Right atrium auricular region (tissue), 2 donors: ENCODE measurements at regions not wholly inside any gene's neighbourhood (a gene's known extent, or its start where the extent isn't known, plus 50 kb on each side); places are given as distances from the start of the nearest gene placed in this dataset.

Source experiments
- DNase-seq: peaks from one replicate; pipeline ENCODE4 v3.0.0-alpha.2; 2019; ENCODE audit warnings: low spot score
- H3K27ac ChIP-seq, 2 donors: fragments of 200-600 bp; sonication (generic); 1 replicate in 1 of 2; 2 replicates in 1 of 2; pipeline ENCODE4 v1.5.1; 2016 to 2019
- H3K27me3 ChIP-seq, 2 donors: fragments of 200-600 bp; sonication (generic); one replicate each; pipeline versions ENCODE4 v1.5.1 to v1.6.0; 2017 to 2019
- H3K36me3 ChIP-seq: fragments of 200-600 bp; sonication (generic); one replicate; pipeline ENCODE4 v1.5.1; 2016
- H3K4me1 ChIP-seq, 2 donors: fragments of 200-600 bp; sonication (generic); one replicate each; pipeline versions ENCODE4 v1.5.1 to v1.6.0; 2017 to 2019
- H3K4me3 ChIP-seq, 2 donors: fragments of 200-600 bp; sonication (generic); 1 replicate in 1 of 2; 2 replicates in 1 of 2; pipeline ENCODE4 v1.5.1; 2017 to 2019; ENCODE audit warnings: mild to moderate bottlenecking in 1 of 2, moderate library complexity in 1 of 2
- H3K9me3 ChIP-seq, 2 donors: fragments of 200-600 bp; sonication (generic); one replicate each; pipeline ENCODE4 v1.5.1; 2019
- TF ChIP-seq, protein P1 (sequence below), 2 donors: fragments of 200-600 bp; sonication (generic); IDR thresholded peaks; one replicate each; pipeline ENCODE4 v1.5.1; 2019; ENCODE audit warnings: antibody characterized with exemption in 2 of 2

- no peaks in the 10 kb centered on the region for H3K36me3 ChIP-seq
- H3K27me3 ChIP-seq, result peaks cover 0 to 7% of the 10 kb centered on the region in 2 donors
- peaks cover 0 to 13% of the 10 kb centered on the region in 2 donors for H3K4me1 ChIP-seq
- no peak for DNase-seq
- H3K4me3 ChIP-seq, result peak overlapping the region in 1 of 2 donors; percentile 40
- H3K27ac ChIP-seq, result no peak overlapping the region
- no peaks in the 10 kb centered on the region for H3K9me3 ChIP-seq
- TF ChIP-seq, protein P1, sequence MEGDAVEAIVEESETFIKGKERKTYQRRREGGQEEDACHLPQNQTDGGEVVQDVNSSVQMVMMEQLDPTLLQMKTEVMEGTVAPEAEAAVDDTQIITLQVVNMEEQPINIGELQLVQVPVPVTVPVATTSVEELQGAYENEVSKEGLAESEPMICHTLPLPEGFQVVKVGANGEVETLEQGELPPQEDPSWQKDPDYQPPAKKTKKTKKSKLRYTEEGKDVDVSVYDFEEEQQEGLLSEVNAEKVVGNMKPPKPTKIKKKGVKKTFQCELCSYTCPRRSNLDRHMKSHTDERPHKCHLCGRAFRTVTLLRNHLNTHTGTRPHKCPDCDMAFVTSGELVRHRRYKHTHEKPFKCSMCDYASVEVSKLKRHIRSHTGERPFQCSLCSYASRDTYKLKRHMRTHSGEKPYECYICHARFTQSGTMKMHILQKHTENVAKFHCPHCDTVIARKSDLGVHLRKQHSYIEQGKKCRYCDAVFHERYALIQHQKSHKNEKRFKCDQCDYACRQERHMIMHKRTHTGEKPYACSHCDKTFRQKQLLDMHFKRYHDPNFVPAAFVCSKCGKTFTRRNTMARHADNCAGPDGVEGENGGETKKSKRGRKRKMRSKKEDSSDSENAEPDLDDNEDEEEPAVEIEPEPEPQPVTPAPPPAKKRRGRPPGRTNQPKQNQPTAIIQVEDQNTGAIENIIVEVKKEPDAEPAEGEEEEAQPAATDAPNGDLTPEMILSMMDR (IDR thresholded peaks at IDR 0.05), result no peak
These were observed 187.2 kb upstream of the FANCL start for GRCh38 chr2:58428096-58429013.

GRCh38 chr2:58427572-58428095 is 186.5 kb upstream of the FANCL start:
- DNase-seq, result no peak
- no peaks in the 10 kb centered on the region for H3K36me3 ChIP-seq
- peaks cover 0 to 13% of the 10 kb centered on the region in 2 donors for H3K4me1 ChIP-seq
- no peaks in the 10 kb centered on the region for H3K9me3 ChIP-seq
- TF ChIP-seq, protein P1 (IDR thresholded peaks at IDR 0.05), result no peak
- no peak overlapping the region for H3K27ac ChIP-seq
- H3K4me3 ChIP-seq, result peak overlapping the region in 1 of 2 donors; percentile 40
- peaks cover 0 to 7% of the 10 kb centered on the region in 2 donors for H3K27me3 ChIP-seq

DNA sequence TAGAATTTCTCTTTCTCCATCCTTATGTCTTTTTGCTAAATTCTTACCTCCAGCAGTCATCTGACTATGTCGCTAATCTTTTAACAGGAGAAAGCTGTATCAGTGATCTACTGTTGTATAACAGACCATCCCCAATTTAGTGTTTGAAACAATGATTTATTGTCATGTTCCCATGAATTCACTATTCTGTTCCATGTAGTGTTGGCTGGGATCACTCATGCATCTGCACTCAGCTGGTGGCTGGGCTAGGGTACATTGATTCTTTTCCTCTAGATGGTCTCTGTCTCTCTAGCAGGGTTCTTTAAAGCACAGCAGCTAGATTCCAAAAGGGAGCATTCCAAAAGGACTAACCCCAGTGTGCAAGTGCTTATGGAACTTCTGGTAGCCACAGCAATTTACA is 184.2 kb upstream of the FANCL start:
- Histone ChIP-seq H3K9me3 (no peaks in the 10 kb centered on the region), H3K4me1 (peaks cover 0 to 13% of the 10 kb centered on the region in 2 donors), H3K4me3 (no peak overlapping the region), H3K27ac (no peak overlapping the region), H3K36me3 (no peaks in the 10 kb centered on the region), H3K27me3 (peaks cover 0 to 7% of the 10 kb centered on the region in 2 donors)
- TF ChIP-seq, protein P1 (IDR thresholded peaks at IDR 0.05), result no peak
- no peak for DNase-seq

DNA sequence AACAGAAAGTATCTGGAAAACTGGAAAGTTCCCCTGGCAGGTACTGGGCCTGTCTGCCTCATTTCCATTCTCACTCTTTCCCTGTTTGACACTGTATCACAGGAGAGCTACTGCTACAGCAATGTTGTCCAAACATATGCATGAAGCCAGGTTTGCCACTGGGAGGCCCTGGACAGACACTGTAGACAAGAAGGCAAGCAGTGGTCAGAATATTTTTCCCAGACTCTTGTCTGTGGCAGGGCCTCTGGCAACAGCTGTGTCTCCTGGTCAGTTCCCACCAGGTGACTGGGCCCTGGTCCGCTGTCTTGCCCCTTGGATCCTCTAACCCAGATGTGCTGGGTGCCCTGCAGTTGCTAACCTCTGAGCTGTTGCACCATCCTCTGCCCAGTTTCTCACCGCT is 178.9 kb upstream of the FANCL start:
- Histone ChIP-seq H3K36me3 (no peaks in the 10 kb centered on the region), H3K4me1 (no peaks in the 10 kb centered on the region), H3K4me3 (no peak overlapping the region), H3K27me3 (no peaks in the 10 kb centered on the region), H3K9me3 (no peaks in the 10 kb centered on the region), H3K27ac (no peak overlapping the region)
- TF ChIP-seq, protein P1 (IDR thresholded peaks at IDR 0.05), result no peak
- DNase-seq, result no peak

GRCh38 chr2:58416696-58417095 is 175.6 kb upstream of the FANCL start:
- no peaks in the 10 kb centered on the region for H3K4me1 ChIP-seq
- no peak overlapping the region for H3K4me3 ChIP-seq
- no peaks in the 10 kb centered on the region for H3K9me3 ChIP-seq
- no peaks in the 10 kb centered on the region for H3K36me3 ChIP-seq
- TF ChIP-seq, protein P1 (IDR thresholded peaks at IDR 0.05), result no peak
- DNase-seq, result no peak
- H3K27ac ChIP-seq, result no peak overlapping the region
- H3K27me3 ChIP-seq, result no peaks in the 10 kb centered on the region
